ENCODE measurements at regions not wholly inside any gene's neighbourhood (a gene's known extent, or its start where the extent isn't known, plus 50 kb on each side); places are given as distances from the start of the nearest gene placed in this dataset.

GRCh38 chr17:33939959-33940358, 315.1 kb upstream of the CCL2 start:
- no peak for TF ChIP-seq REST (IDR thresholded peaks at IDR 0.05; ENCODE audit: low read depth)
- TF ChIP-seq NFIC (IDR thresholded peaks at IDR 0.05) = no peak
- no peak for TF ChIP-seq USF1 (IDR thresholded peaks at IDR 0.05)
- no peak for TF ChIP-seq EGR1 (IDR thresholded peaks at IDR 0.05)
- no peak for TF ChIP-seq MAX (IDR thresholded peaks at IDR 0.05)
- no peak for TF ChIP-seq CREB1 (IDR thresholded peaks at IDR 0.05; ENCODE audit: low read depth)
- TF ChIP-seq TAF1 (IDR thresholded peaks at IDR 0.05; ENCODE audit: low read depth) = no peak
- no peak for TF ChIP-seq YY1 (IDR thresholded peaks at IDR 0.05; ENCODE audit: low read depth)
- no peak for TF ChIP-seq RAD21 (IDR thresholded peaks at IDR 0.05; ENCODE audit: low read depth)

Measured in Ishikawa (cell line).